Hepatocyte (in vitro differentiated cells): ENCODE measurements at regions not wholly inside any gene's neighbourhood (a gene's known extent, or its start where the extent isn't known, plus 50 kb on each side); places are given as distances from the start of the nearest gene placed in this dataset.

ENCODE experiments used
- CTCF ChIP-seq: fragments of 200-600 bp; sonication (generic); IDR thresholded peaks from 2 replicates; pipeline ENCODE4 v1.5.1; 2016; ENCODE audit warnings: antibody characterized with exemption, mild to moderate bottlenecking; ENCODE audit not compliant: poor library complexity
- EZH2 ChIP-seq: fragments of 200-600 bp; sonication (generic); IDR thresholded peaks from 2 replicates; pipeline ENCODE4 v1.6.1; 2016; ENCODE audit warnings: antibody characterized with exemption, mild to moderate bottlenecking, borderline replicate concordance

GRCh38 chr15:66894986-66895780 lies 170.2 kb upstream of the SMAD3 start:
- no peak for TF ChIP-seq CTCF
- TF ChIP-seq EZH2, result no peak
